ENCODE measurements at regions not wholly inside any gene's neighbourhood (a gene's known extent, or its start where the extent isn't known, plus 50 kb on each side); places are given as distances from the start of the nearest gene placed in this dataset.

- no peak for DNase-seq (ENCODE audit: low spot score in 2 of 2)
- 43% methylated on average over 19 of the region's 19 CpGs for WGBS
These were observed 173.1 kb downstream of the TFAP2C start for GRCh38 chr20:56801971-56802755.

GRCh38 chr20:56802805-56803204 lies 173.7 kb downstream of the TFAP2C start:
- H3K27me3 ChIP-seq: peaks cover 8% of the 10 kb centered on the region
- DNase-seq (ENCODE audit: low spot score in 2 of 2): no peak
- no peaks in the 10 kb centered on the region for H3K9me3 ChIP-seq
- no peak overlapping the region for H3K4me3 ChIP-seq
- no peak overlapping the region for H3K27ac ChIP-seq
- no peak for TF ChIP-seq POLR2AphosphoS5 (IDR thresholded peaks at IDR 0.05)
- TF ChIP-seq EP300 (IDR thresholded peaks at IDR 0.05): no peak
- TF ChIP-seq, protein P1, sequence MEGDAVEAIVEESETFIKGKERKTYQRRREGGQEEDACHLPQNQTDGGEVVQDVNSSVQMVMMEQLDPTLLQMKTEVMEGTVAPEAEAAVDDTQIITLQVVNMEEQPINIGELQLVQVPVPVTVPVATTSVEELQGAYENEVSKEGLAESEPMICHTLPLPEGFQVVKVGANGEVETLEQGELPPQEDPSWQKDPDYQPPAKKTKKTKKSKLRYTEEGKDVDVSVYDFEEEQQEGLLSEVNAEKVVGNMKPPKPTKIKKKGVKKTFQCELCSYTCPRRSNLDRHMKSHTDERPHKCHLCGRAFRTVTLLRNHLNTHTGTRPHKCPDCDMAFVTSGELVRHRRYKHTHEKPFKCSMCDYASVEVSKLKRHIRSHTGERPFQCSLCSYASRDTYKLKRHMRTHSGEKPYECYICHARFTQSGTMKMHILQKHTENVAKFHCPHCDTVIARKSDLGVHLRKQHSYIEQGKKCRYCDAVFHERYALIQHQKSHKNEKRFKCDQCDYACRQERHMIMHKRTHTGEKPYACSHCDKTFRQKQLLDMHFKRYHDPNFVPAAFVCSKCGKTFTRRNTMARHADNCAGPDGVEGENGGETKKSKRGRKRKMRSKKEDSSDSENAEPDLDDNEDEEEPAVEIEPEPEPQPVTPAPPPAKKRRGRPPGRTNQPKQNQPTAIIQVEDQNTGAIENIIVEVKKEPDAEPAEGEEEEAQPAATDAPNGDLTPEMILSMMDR (IDR thresholded peaks at IDR 0.05): no peak
- no peak for TF ChIP-seq POLR2A (IDR thresholded peaks at IDR 0.05)
- peaks cover 10% of the 10 kb centered on the region for H3K4me1 ChIP-seq
- 80% methylated on average over 20 of the region's 20 CpGs for WGBS
- H3K36me3 ChIP-seq: no peaks in the 10 kb centered on the region

More at GRCh38 chr20:56801971-56802755, 173.1 kb downstream of the TFAP2C start:
- no peak for TF ChIP-seq EP300 (IDR thresholded peaks at IDR 0.05)
- no peak for TF ChIP-seq POLR2AphosphoS5 (IDR thresholded peaks at IDR 0.05)
- TF ChIP-seq, protein P1 (IDR thresholded peaks at IDR 0.05): no peak
- TF ChIP-seq POLR2A (IDR thresholded peaks at IDR 0.05): no peak
- Histone ChIP-seq H3K27ac (no peak overlapping the region), H3K27me3 (peaks cover 3% of the 10 kb centered on the region), H3K9me3 (no peaks in the 10 kb centered on the region), H3K36me3 (no peaks in the 10 kb centered on the region), H3K4me3 (no peak overlapping the region), H3K4me1 (peaks cover 4% of the 10 kb centered on the region)

GRCh38 chr20:56805313-56805712 lies 176.2 kb downstream of the TFAP2C start:
- no peak for DNase-seq (ENCODE audit: low spot score in 2 of 2)
- H3K36me3 ChIP-seq: no peaks in the 10 kb centered on the region
- H3K4me1 ChIP-seq: peaks cover 32% of the 10 kb centered on the region
- TF ChIP-seq POLR2A (IDR thresholded peaks at IDR 0.05) (no peak), POLR2AphosphoS5 (IDR thresholded peaks at IDR 0.05) (no peak), EP300 (IDR thresholded peaks at IDR 0.05) (no peak)
- TF ChIP-seq, protein P1 (IDR thresholded peaks at IDR 0.05): no peak
- H3K27ac ChIP-seq: no peak overlapping the region
- H3K27me3 ChIP-seq: peaks cover 14% of the 10 kb centered on the region
- no peaks in the 10 kb centered on the region for H3K9me3 ChIP-seq
- no peak overlapping the region for H3K4me3 ChIP-seq
- 66% methylated on average over 4 of the region's 4 CpGs for WGBS

- DNase-seq (ENCODE audit: low spot score in 2 of 2): no peak
- WGBS: 44% methylated on average over 5 of the region's 9 CpGs
- Histone ChIP-seq H3K9me3 (no peaks in the 10 kb centered on the region), H3K27me3 (peaks cover 16% of the 10 kb centered on the region), H3K27ac (no peak overlapping the region), H3K36me3 (no peaks in the 10 kb centered on the region), H3K4me3 (no peak overlapping the region), H3K4me1 (peaks cover 33% of the 10 kb centered on the region)
- TF ChIP-seq EP300 (IDR thresholded peaks at IDR 0.05): no peak
- TF ChIP-seq, protein P1 (IDR thresholded peaks at IDR 0.05): no peak
- no peak for TF ChIP-seq POLR2A (IDR thresholded peaks at IDR 0.05)
- TF ChIP-seq POLR2AphosphoS5 (IDR thresholded peaks at IDR 0.05): no peak
These were observed 176.9 kb downstream of the TFAP2C start for GRCh38 chr20:56805966-56806365.

GRCh38 chr20:56806952-56807517 lies 177.9 kb downstream of the TFAP2C start:
- H3K27me3 ChIP-seq: peaks cover 16% of the 10 kb centered on the region
- H3K36me3 ChIP-seq: no peaks in the 10 kb centered on the region
- H3K4me1 ChIP-seq: peaks cover 33% of the 10 kb centered on the region
- TF ChIP-seq POLR2A (IDR thresholded peaks at IDR 0.05): no peak
- no peak for TF ChIP-seq POLR2AphosphoS5 (IDR thresholded peaks at IDR 0.05)
- TF ChIP-seq, protein P1 (IDR thresholded peaks at IDR 0.05): no peak
- no peaks in the 10 kb centered on the region for H3K9me3 ChIP-seq
- H3K27ac ChIP-seq: no peak overlapping the region
- no peak for DNase-seq (ENCODE audit: low spot score in 2 of 2)
- WGBS: 58% methylated on average over 17 of the region's 18 CpGs
- no peak overlapping the region for H3K4me3 ChIP-seq

Data from suprapubic skin (tissue), 4 donors.